IPS-NIHi7 (cell line): ENCODE measurements at regions not wholly inside any gene's neighbourhood (a gene's known extent, or its start where the extent isn't known, plus 50 kb on each side); places are given as distances from the start of the nearest gene placed in this dataset.
"Not testable (repeated sequence)": the region's sequence is repeated elsewhere in the genome, so short reads cannot be mapped to it uniquely, and the experiment has no call there.

Experiments used
- DNase-seq: peaks from one replicate; pipeline ENCODE4 v3.0.0; 2012; ENCODE audit warnings: mixed read lengths; ENCODE audit errors: extremely low spot score

DNA sequence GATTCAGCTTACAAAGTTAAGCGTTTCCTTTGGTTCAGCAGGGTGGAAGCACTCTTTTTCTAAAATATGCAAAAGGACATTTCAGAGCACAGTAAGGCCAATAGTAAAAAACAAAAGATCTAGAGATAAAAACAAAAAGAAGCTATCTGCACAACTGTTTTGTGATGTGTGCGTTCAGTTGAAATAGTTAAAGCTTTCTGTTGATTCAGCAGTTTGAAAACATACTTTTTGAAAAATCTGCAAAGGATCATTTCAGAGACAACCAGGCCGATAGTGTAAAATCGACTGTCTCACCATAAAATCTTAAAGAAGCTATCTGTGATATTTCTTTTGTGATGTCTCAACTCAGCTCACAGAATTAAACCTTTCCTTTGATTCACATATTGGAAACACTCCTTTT is 300.0 kb upstream of the ALG10B start:
- DNase-seq = no peak

DNA sequence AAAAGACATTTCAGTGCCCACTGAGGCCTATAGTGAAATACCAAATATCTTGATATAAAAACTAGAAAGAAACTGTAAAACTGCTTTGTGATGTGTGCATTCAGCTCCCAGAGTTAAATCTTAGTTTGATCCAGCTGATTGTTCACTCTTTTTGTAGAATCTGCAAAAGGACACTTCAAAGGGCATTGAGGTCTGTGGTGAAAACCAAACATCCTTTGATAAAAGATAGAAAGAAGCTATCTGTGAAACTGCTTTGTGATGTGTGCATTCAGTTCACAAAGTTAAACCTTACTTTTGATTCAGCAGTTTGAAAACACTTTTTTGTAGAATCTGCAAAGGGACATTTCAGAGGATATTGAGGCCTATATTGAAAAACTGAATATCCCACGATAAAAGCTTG is 290.7 kb upstream of the ALG10B start:
- no peak for DNase-seq

DNA sequence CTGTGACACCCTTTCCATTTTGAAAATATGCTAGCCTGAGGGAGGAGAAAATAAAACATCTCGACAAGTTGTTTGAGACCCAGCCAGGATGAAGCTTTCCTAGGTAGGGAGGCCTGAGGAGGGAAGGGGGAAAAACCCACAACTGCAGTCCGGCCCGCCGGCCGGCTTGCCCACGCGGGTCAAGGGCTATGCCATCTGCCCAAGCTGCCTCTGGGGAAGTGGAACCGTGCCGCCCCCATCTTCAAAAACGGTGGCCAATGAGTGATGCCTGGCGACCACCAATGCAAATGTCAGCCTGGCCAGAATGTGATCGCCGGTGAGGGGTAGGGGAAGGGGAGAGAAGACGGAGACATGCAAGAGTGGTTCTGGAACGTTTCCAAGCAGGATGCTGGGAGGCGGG is 263.5 kb upstream of the ALG10B start:
- no peak for DNase-seq

DNA sequence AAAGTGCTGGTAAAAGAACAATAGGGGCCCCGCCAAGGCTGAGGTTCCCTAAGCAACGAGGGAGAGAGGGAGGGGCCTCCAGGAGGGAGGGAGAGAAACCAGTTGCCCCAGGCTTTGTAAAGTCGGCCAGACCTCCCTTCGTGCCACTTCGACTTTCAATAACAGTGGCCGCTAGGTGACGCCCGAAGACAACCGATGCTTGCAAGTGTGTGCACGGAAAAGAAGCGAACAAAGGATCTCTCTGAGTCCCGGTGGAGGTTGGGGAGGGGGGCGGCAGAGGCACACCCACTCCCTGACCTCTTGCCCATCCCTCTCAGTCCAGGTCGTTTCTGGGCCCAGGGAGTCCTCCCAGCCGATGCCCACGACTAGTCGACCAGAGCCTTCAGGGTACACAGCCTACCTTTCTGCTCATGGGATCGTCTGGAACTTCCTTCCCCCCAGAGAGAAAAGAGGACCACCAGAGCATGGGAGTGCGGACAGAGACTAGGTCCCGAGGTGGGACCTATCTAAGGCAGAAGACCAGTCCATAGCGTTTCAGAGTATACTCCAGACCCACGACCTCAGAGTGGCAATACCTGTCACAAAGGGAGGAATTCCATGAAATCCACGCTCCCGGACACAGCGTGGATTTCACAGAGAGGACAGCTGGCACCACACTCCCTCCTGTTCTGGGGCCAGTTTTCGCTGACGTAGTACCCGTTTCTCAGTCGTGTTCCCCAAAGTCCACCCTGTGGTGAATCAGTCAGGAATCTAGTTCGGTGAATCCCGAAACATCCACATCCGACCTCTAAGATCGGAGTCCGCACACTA is 262.7 kb upstream of the ALG10B start:
- no peak for DNase-seq

DNA sequence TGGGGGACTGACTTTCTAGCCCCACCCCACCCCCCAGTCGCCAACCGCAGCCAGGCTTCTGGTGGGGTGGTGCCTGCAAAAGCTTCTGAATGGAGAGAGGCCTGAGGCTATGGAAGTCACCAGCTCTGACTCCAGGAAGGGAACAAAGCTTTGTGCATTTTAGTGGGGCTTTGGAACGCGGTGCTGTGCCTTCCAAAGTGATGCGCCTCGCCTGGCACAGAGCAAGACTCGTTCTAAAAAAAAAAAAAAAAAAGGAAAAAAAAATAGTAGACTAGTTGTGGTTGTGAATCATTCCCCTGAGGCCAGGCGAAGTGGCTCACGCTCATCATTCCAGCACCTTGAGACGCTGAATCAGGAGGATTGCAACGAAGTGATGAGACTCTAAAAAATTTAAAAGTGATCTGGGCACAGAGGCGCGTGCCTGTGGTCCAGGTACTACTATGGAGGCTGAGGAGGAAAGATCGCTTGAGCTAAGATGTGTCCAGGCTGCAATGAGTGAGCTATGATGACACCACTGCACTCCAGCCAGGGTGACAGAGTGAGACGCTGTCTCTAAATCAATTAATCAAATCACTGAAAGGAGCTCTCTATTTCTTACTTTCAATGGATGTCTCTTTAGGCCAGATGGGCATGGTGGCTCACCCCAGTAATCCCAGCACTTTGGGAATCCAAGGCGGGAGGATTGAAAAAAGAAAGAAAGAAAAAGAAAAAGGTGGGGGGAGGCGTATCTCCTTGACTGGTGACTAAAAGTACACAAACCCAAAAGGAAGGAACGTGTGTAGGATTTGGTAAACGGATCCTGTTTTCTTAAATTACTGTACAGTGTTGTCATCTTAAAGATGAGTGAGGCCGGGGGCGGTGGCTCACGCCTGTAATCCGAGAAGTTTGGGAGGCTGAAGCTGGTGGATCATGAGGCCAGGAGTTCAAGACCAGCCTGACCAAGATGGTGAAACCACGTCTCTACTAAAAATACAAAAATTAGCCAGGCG is 259.6 kb upstream of the ALG10B start:
- DNase-seq = no peak

DNA sequence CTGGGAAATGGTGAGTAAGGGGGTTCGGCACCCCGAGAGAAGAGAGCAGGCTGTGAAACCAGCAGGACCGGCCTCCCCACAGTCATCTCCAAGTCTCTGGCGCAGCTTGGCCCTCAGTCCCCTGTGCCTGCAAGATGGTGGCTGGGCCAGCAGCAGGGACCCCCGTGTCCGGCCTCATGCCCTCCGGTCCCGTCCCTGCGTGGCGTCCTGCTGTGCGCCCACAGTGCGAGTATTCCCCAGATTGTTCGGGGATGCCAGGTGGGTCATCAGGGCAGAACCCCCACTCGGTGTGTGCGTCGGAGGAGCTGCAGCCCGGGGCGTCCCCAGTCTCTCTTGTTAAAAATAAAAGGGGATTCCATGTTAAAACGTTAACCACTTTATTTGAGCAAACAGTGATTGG is 216.9 kb upstream of the ALG10B start:
- no peak for DNase-seq

DNA sequence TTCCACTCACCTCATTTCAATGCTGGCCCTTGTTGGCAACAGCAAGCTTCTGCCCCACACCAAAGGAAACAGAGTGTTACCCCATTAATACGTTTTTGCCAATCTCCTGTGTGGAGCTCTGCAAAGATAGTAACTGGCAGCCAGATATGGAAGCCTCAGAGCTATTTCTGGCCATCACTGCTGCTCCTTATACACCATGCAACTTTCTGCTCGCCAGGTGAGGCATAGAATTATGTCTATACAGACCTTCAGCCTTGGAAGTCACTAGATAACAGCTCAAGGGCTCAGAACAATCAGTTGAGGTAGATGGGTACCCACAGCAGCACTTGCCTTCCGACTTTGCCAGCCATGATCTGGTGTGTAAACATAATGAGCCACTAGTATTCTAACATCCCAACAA is 214.8 kb upstream of the ALG10B start:
- no peak for DNase-seq

DNA sequence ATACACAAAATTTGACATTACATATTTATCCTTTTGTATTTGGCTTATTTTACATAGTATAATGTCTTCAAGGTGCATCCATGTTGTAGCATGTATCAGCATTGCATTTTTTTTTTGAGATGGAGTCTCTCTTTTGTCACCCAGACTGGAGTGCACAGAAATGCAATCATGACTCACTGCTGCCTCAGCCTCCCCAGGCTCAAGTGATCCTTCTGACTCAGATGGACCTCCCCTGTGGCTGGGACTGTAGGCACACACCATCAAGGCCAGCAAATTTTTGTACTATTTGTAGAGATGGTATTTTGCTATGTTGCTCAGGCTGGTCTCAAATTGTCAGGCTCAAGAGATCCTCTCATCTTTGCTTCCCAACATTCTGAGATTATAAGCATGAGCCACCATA is 214.4 kb upstream of the ALG10B start:
- DNase-seq = no peak

DNA sequence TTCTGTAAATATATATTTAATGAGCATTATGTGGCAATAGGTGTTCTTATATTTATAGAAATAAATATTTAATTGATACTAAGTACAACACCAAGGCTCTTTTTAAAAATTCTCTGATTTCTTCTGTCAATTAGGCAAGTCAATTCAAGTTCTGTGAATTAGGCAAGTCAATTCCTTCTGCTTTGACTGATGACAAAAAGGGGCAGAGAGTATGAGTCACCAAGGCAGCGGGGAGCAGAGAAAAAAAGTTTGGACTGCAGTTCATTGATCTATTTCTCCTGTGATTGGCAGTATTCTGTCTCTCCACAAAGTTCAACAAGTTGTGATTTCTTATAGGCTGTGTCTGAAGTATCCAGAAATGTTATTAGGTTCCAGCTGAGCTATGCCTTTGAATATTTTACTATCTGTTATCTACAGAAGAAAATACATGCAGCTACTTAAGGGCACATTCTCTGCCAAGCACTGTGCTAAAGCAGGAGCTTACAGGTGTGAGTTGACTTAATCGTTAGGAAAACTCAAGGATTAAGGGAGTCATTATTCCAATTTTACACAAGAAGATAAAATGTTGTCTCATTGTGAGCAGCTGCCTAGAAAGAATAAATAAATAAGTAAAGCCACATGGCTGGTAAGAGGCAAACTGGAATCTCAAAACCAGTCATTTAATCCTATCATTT is 206.4 kb upstream of the ALG10B start:
- no peak for DNase-seq

DNA sequence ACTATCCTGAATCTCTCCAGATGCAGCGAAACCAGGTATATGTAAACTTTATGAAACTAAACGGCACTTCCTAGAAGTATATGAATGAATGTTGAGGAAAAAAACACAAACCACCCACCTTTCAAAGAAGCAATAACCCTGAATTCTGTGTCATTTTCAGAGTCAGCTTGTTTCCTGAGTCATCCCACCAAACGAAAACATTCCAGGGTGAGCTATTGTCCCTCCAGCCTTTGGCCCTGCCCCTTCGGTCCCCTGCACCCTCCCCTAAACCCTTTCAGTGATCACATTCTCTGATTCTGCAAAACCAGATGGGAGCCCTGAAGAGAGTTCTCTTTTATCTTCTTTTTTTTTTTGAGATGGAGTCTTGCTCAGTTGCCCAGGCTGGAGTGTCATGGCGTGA is 202.6 kb upstream of the ALG10B start:
- no peak for DNase-seq

DNA sequence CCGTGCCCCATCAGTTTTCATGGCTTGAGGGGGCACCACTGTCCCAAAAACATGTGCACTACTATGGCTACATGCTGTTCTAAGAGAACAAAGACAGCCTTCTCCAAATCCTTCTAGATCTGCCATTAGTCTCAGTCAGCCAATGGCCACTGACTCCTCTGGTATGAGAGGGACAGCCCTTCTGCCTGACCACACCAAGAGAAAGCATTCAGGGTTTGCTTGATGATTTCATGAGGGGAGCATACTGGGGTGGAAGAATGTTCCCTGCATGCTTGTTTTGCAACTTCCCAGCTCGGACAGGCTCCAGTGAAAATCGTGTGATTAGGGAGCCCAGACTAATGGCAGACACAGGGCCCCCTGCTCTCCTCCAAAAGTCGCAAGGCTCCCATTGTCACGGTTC is 199.6 kb upstream of the ALG10B start:
- no peak for DNase-seq

DNA sequence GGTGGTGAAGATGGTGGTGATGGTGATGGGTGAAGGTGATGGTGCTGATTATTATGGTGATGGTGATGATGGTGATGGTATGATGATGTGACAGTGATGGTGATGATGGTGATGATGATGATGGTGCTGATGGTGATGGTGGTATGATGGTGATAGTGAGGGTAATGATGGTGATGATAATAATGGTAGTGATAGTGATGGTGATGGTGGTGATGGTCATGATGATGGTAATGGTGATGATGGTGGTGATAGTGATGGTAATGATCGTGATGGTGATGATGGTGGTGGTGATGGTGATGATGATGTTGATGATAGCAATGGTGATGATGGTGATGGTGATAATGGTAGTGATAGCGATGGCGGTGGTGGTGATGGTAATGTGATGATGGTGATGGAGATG is 197.9 kb upstream of the ALG10B start:
- no peak for DNase-seq

DNA sequence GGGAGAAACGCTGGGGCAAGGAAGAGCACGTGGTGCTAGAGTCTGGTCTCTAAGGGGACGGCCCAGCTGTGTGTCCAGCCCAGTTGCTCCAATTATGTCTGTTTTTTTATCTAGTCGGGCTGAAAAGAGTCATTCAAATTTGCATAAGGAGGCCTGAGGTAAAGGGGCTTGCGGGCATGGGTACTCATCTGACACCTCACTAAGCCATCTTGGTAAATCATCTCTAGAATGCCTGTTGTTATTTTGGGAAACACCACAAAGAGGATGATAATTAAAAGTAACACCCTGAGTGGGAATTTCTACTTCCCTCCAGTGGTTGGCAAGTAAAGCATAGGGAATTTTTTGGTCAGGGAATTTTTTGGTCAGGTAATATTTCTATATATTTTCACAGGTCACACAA is 196.1 kb upstream of the ALG10B start:
- no peak for DNase-seq

DNA sequence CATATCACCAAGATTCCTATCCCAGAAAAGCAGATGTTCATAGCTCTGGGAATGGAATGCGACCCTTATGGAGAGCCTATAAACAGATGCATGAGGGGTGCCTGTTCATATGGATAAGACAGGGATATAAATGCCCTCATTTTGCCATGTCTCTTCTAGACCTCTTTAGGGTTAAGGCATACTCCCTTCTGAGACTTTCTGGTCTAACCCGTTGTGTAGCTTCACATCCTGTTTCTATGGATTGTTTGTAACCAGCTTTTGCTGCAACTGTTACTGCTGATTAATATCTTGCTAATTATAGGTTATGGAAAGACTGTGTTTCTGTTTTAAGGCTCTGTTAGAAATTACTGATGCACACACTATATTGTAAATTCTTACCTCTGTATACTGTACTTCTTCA is 193.5 kb upstream of the ALG10B start:
- not testable (repeated sequence) for DNase-seq

DNA sequence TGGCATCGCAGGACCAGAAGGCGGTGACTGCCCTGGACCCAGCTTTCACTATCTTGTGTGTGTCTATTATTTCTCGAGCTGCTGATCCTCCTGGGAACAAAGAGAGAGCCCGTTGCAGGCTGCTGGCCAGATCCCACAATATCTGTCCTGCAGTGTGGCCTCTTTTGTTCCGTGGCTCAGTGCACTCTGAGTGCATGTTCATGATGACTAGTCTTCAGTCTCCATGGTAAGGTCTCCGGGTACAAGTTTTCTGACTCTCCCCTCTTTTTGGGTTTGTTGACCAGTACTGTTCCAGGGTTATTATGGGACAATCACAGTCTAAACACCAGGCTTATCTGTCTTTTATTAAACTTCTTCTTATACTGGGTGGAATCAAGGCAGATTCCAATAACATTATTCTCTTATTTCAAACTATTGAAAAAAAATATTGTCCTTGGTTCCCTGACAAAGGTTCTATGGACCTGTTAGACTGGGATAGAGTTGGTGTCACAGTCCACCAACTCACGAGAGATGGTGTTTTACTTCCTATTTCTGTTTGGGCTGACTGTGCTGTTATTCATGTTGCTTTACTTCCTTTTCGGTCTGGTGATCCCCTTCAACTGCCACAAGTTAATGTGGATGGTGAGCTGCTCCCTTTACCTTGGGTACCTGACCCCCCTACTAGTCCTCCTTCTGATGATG is 192.9 kb upstream of the ALG10B start:
- no peak for DNase-seq

DNA sequence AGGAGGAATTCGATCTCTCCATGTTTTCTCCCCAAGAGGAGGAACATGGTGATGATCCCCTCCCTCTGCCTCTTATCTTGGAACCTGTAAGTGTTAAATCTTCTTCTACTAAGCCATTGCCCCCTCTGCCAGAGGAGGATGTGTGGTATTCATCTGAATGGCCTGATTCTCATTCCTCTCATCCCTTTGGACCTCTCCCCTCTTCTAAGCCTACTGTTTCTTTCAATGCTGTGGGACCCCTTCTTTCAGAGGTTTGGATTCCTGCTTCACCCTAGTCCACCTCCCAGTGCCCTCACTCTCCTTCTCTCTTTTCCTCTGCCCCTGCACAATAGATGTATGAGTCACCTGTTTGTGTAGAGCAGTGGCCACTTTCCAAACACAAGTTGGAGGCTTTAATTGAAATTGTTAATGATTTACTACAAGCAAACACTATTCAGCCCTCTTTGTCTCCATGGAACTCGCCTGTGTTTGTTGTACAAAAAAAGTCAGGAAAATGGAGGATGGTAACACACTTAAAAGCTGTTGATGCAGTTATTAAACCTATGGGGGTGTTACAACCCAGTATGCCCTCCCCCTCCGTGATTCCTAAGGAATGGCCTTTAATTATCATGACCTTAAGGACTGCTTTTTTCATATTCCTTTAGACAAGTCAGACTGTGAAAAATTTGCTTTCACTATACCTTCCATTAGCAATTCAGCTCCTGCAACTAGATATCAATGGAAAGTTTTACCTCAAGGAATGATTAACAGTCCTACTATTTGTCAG is 192.1 kb upstream of the ALG10B start:
- no peak for DNase-seq

DNA sequence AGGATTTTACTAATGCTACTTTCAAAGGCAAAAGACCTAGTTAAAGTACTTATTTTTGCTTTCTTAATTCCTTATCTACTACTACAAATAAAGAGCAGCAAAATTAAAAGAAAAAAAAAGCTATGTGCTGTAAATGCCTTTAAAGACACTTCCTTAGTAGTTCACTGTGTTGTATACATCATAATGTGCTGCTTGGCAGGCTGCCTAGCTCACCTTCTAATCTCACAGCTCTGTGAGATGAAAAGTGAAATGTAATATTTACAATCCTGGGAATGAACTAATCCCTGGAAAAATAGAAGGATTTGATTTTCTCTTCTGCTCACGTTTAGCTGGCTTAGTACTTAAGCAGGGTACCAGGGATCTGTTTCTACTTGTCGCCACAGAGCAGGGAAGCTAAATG is 184.4 kb upstream of the ALG10B start:
- DNase-seq = no peak

DNA sequence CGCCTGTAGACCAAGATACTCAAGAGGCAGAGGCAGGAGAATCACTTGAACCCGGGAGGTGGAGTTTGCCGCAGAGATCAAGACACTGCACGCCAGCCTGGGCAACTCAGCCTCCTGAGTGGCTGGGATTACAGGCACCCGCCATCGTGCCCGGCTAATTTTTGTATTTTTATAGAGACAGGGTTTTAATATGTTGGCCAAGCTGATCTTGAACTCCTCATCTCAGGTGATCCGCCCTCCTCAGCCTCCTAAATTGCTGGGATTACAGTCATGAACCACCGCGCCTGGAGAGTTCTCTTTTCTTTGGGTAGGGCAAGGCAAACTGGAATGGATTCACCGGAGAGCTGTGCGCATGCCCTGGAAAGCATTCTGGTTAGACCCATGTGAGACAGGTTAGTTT is 179.3 kb upstream of the ALG10B start:
- DNase-seq = no peak

DNA sequence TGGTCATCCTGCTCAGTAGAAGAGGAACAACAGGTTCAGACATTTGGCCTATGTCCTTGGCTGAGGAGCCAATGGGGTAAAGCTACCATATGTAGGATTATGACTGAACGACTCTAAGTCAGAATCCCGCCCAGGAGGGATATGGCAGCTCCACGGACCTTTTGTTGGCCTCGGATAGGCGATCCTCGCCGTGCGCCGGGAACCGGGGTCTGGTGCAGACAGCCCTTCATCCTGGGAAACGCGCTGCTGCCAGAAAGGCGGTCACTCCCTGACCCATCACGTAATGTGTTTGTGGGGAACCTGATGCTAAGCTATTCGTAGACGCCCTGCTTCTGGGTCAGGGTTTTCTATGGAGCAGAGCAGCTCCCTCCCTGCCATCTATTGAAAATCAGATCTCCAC is 178.9 kb upstream of the ALG10B start:
- DNase-seq = no peak

DNA sequence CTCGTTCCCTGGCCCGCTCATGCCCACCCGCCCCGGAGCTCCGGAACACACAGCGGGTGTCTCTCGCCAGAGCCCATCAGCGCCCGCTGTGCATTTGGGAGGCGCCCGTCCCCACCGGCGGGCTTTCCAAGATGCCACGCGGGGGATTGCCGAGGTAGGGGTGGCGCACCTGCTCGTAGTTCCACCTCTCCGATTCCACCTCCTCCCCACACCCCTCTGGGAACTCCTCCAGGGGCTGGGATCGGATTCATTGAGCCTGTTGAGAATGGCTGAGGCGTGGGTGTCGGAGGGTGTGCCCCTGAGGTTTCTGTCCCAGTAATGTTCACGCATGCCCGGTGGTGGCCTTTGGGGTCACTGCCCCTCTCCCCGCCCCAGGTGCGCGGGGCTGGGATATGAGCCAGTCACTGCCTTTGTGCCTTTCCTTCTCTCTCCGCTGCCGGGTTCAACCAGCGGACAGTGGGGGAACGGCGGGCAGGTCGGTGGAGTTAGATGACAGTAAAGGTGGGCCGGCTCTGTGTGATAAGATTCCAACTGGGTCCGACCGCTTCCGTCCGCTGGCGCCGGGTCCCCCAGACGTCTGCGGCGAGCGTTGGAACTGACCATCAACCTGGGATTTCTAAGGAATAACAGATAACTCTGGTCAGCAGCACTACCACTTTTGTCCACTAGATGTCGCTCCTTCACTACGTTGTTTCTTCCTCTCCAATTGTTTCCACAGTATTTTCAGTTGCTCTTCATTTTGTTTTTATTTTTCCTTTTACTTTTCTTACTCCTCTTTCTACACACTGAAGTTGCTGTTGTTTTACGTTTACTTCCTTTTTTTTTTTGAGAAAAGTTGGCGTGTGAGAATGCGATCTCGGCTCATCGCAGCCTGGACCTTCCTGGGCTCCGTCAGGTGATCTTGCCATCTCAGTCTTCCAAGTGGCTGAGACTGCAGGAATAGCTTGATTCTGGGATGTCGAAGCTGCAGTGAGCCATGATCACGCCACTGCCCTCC is 178.1 kb upstream of the ALG10B start:
- peak; percentile 70 for DNase-seq
